ENCODE measurements at regions not wholly inside any gene's neighbourhood (a gene's known extent, or its start where the extent isn't known, plus 50 kb on each side); places are given as distances from the start of the nearest gene placed in this dataset.

- DNase-seq: no peak
Observed at GRCh38 chr1:220983877-220984635, 104.8 kb downstream of the HLX start.

- DNase-seq: no peak
Observed at GRCh38 chr1:220990427-220991339, 111.4 kb downstream of the HLX start.

GRCh38 chr1:220991506-220991905 is 112.3 kb downstream of the HLX start:
- no peak for DNase-seq

- DNase-seq: no peak
Observed at GRCh38 chr1:220991959-220992704, 112.9 kb downstream of the HLX start.

GRCh38 chr1:220992705-220993052 is 113.4 kb downstream of the HLX start:
- DNase-seq: no peak

GRCh38 chr1:220994671-220995070 is 115.4 kb downstream of the HLX start:
- no peak for DNase-seq

- no peak for DNase-seq
Observed at GRCh38 chr1:220997791-220998190, 118.5 kb downstream of the HLX start.

- no peak for DNase-seq
Observed at GRCh38 chr1:220999872-221000863, 120.9 kb downstream of the HLX start.

- no peak for DNase-seq
Observed at GRCh38 chr1:221001167-221001566, 121.9 kb downstream of the HLX start.

GRCh38 chr1:221002601-221003000 is 123.4 kb downstream of the HLX start:
- no peak for DNase-seq

- DNase-seq: no peak
Observed at GRCh38 chr1:221011145-221011544, 131.9 kb downstream of the HLX start.

GRCh38 chr1:221012120-221012519 is 132.9 kb downstream of the HLX start:
- no peak for DNase-seq

GRCh38 chr1:221013691-221014660 is 134.7 kb downstream of the HLX start:
- no peak for DNase-seq

GRCh38 chr1:221015159-221015790 is 136.0 kb downstream of the HLX start:
- DNase-seq: no peak

GRCh38 chr1:221016751-221017150 is 137.5 kb downstream of the HLX start:
- no peak for DNase-seq

GRCh38 chr1:221018414-221018813 is 139.2 kb downstream of the HLX start:
- DNase-seq: no peak

- no peak for DNase-seq
Observed at GRCh38 chr1:221022331-221022730, 143.1 kb downstream of the HLX start.

GRCh38 chr1:221023482-221023881 is 144.2 kb downstream of the HLX start:
- DNase-seq: no peak

GRCh38 chr1:221025501-221025900 is 146.3 kb downstream of the HLX start:
- no peak for DNase-seq

- no peak for DNase-seq
Observed at GRCh38 chr1:221025956-221026355, 146.7 kb downstream of the HLX start.

Measured in activated CD8-positive, alpha-beta memory T cell treated with anti-CD3 and anti-CD28 coated beads for 24 hours (primary cell).